Heart right ventricle (tissue), 16 donors: ENCODE measurements at regions not wholly inside any gene's neighbourhood (a gene's known extent, or its start where the extent isn't known, plus 50 kb on each side); places are given as distances from the start of the nearest gene placed in this dataset.

Source experiments
- ATAC-seq, 8 donors: fragments of 200-7000 bp; cut with Tn5 transposase; one replicate each; pipeline ENCODE4 v1.9.1; 2020; ENCODE audit warnings: mild to moderate bottlenecking in 8 of 8, moderate library complexity in 8 of 8, moderate number of reproducible peaks in 1 of 8
- DNase-seq, 2 donors: peaks; one replicate each; pipeline ENCODE4 v3.0.0-alpha.2; 2020
- H3K27ac ChIP-seq, 10 donors: fragments of 200-600 bp; sonication (generic) in 2 of 10; one replicate each; pipeline versions ENCODE4 v1.5.0 to v1.8.0; 2020 to 2022; ENCODE audit warnings: mild to moderate bottlenecking in 3 of 10
- H3K27me3 ChIP-seq, 7 donors: fragments of 200-600 bp; one replicate each; pipeline ENCODE4 v1.8.0; 2021 to 2022; ENCODE audit warnings: mild to moderate bottlenecking in 2 of 7
- H3K36me3 ChIP-seq, 9 donors: fragments of 200-600 bp; sonication (generic) in 1 of 9; one replicate each; pipeline versions ENCODE4 v1.5.0 to v1.8.0; 2020 to 2022; ENCODE audit warnings: mild to moderate bottlenecking in 2 of 9
- H3K4me1 ChIP-seq, 9 donors: fragments of 200-600 bp; sonication (generic) in 1 of 9; one replicate each; pipeline versions ENCODE4 v1.5.0 to v1.8.0; 2020 to 2022; ENCODE audit warnings: mild to moderate bottlenecking in 4 of 9
- H3K4me3 ChIP-seq, 10 donors: fragments of 200-600 bp; sonication (generic) in 2 of 10; one replicate each; pipeline versions ENCODE4 v1.5.0 to v1.8.0; 2020 to 2022; ENCODE audit warnings: mild to moderate bottlenecking in 7 of 10, moderate library complexity in 2 of 10
- H3K9me3 ChIP-seq, 11 donors: fragments of 200-600 bp in 10 of 11; sonication (generic) in 2 of 11; one replicate each; pipeline versions ENCODE4 v1.5.0 to v1.8.0; 2013 to 2022; ENCODE audit warnings: mild to moderate bottlenecking in 2 of 11, control low read depth in 1 of 11, moderate library complexity in 1 of 11
- CTCF ChIP-seq, 9 donors: fragments of 200-600 bp; sonication (generic) in 2 of 9; IDR thresholded peaks; one replicate each; pipeline versions ENCODE4 v1.5.0 to v1.8.0; 2021 to 2022; ENCODE audit warnings: antibody characterized with exemption in 9 of 9, mild to moderate bottlenecking in 5 of 9, moderate library complexity in 1 of 9
- WGBS, 2 donors: extraction: QIAGEN DNeasy Blood & Tissue Kit; methylation state at CpG; one replicate each; pipeline ENCODE4 v1.1.7; 2013; ENCODE audit warnings: inconsistent platforms in 1 of 2; 5-methylcytosine and 5-hydroxymethylcytosine counted together
- intact Hi-C, 10 donors: fragments of 100-400 bp; cut with DNase I; formaldehyde crosslinking; loops; one replicate each; pipeline versions ENCODE4 v1.11.1 to v1.14.2; 2022
- donor health status: Arrhythmogenic right ventricular cardiomyopathy.
- donor health status: ischemic (EF 13 %, LVEDD 7.1; RV severe dilation, severe dysfunction).
- donor health status: healthy with polysubstance abuse.
- donor health status: DM: no; HTN: yes; CAD: no.
- donor health status: DM: no; HTN: no; CAD: no.
- donor health status: ischemic (EF 25% LVEDD 6.9; RV normal size, moderate dysfunction).
- donor health status: ischemic (EF 25% LVEDD 5.7; RV mildly dilated, moderate dysfunction).
- donor health status: healthy.
- donor health status: DM: yes; HTN: yes; CAD: no.
- donor health status: Ischemic cardiomyopathy.
- donor health status: ischemic (EF 35%, LVEDD 5.7; RV mildly dilated, moderate dysfunction).
- donor health status: nonischemic (EF 11% LVEDD 7.7; RV severe dilation, severe dysfunction).
- donor health status: DM: yes; HTN: yes; CAD: no.
- donor health status: PGD.
- donor health status: ischemic (EF 29% LVEDD 5.4; RV normal size, mild dysfunction).
- donor health status: nonischemic (EF 23%, LVEDD 6.1; RV moderate dilation, normal function).

DNA sequence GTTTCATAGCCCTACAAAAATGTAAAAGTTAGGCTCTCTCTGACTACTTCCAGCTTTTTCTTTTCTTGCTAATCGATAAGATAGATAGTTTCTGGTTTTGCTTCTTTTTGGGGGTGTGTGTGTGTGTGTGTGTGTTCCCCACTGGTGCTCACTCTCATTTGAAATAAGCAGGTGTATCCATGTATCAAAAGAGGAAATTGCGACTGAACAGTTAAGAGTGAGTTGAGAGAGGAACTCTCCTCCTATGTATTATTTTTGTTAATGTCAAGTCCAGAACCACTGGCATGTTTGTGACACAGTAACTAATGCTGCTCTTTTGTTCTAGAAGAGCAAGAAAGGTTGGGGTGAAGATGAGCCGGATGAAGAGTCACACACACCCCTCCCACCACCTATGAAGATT, 96.7 kb upstream of the UMPS start:
- no peak for TF ChIP-seq CTCF (IDR thresholded peaks at IDR 0.05)
- WGBS, 2 donors: 95% methylated on average over 3 of the region's 3 CpGs
- no peaks in the 10 kb centered on the region for H3K9me3 ChIP-seq
- peaks cover 0 to 66% (median 11%) of the 10 kb centered on the region in 9 donors for H3K36me3 ChIP-seq
- peaks cover 0 to 15% (median 0%) of the 10 kb centered on the region in 9 donors for H3K4me1 ChIP-seq
- intact Hi-C loops: no loop called here
- H3K4me3 ChIP-seq: no peak overlapping the region
- no peak overlapping the region for H3K27ac ChIP-seq
- no peaks in the 10 kb centered on the region for H3K27me3 ChIP-seq
- no peak for ATAC-seq
- no peak for DNase-seq

DNA sequence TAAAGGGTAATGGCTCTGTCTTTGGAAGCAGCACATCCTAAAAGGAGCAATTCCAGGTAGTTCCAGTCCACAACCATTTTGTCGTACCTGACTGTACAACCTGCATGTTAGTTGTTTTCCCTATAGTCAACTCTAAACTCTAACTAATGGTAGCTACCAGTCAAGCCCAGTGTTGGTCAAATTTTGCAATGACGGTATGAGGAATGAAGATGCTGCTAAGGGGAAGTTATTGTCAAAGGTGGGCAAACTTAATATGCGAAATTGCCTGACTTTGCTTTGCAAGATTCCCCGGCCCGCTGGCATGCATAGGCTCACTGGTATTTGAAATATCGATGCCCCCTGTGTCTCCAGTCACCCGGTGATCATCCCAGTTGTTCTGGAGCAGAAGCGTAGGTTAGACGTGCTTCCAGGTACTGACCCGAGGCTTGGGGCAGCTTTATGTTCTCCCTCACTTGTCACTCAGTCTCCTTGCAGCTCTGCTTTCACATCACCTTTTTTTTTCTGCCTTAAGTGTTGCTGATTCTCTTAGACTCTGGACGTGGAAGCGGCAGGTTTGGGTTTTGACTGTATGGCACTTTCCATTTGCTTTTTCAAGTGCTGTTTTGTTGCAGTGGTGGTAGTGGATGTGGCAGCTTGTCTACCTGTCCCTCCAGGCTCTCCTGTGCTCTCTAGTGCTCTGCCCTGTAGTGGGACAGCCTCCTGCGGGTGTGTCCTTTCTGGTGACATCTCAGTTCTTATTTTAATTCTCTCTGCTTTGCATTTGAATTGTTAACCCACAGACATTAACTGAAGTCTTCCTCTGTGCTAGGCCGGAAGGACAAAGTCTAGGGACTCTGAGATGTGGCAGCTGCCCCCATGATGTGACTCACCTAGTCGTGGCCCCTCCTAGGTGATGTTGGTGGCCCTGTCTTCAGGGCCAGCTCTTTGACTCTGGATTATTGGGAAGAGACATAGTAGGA, 95.8 kb upstream of the UMPS start:
- no peak for DNase-seq
- TF ChIP-seq CTCF (IDR thresholded peaks at IDR 0.05): no peak
- Histone ChIP-seq H3K27ac (no peak overlapping the region), H3K36me3 (peaks cover 0 to 74% (median 11%) of the 10 kb centered on the region in 9 donors), H3K4me1 (peaks cover 0 to 14% (median 0%) of the 10 kb centered on the region in 9 donors), H3K27me3 (no peaks in the 10 kb centered on the region), H3K4me3 (no peak overlapping the region), H3K9me3 (no peaks in the 10 kb centered on the region)
- intact Hi-C loops: no loop called here
- WGBS, 2 donors: 84 to 88% methylated on average over 15 of the region's 15 CpGs
- no peak for ATAC-seq

DNA sequence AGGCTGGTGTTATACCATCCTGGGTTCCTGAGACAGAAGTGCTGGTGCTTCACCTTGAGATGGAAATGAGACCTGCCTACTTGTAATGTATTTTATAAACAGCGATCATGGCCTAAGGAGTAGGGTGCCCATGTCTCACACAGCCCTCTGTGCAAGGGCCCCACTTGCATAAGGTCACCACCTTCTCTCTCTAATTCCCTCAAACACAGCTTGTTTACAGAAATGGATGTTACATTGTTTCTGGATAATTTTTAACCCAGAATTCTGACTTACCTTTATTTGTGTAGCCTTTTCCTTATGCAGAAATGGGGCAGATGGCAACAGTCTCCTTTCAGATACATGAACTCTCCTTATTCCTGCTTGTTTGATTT, 95.1 kb upstream of the UMPS start:
- no peaks in the 10 kb centered on the region for H3K27me3 ChIP-seq
- intact Hi-C loops: no loop called here
- no peak overlapping the region for H3K4me3 ChIP-seq
- H3K36me3 ChIP-seq: peaks cover 0 to 80% (median 11%) of the 10 kb centered on the region in 9 donors
- H3K27ac ChIP-seq: no peak overlapping the region
- peaks cover 0 to 14% (median 0%) of the 10 kb centered on the region in 9 donors for H3K4me1 ChIP-seq
- no peak for TF ChIP-seq CTCF (IDR thresholded peaks at IDR 0.05)
- no peaks in the 10 kb centered on the region for H3K9me3 ChIP-seq
- WGBS, 2 donors: 98 to 100% methylated on average over 1 of the region's 1 CpG
- no peak for ATAC-seq
- no peak for DNase-seq

- no peaks in the 10 kb centered on the region for H3K9me3 ChIP-seq
- H3K27ac ChIP-seq: no peak overlapping the region
- ATAC-seq: peak in 2 of 8 donors; percentile 11 to 28
- no peaks in the 10 kb centered on the region for H3K27me3 ChIP-seq
- no peak for DNase-seq
- TF ChIP-seq CTCF (IDR thresholded peaks at IDR 0.05): no peak
- intact Hi-C loops: no loop called here
- WGBS, 2 donors: 50 to 60% methylated on average over 5 of the region's 5 CpGs
- H3K4me3 ChIP-seq: no peak overlapping the region
- H3K4me1 ChIP-seq: peaks cover 0 to 16% (median 0%) of the 10 kb centered on the region in 9 donors
- H3K36me3 ChIP-seq: peaks cover 0 to 84% (median 11%) of the 10 kb centered on the region in 9 donors
Observed at GRCh38 chr3:124636101-124636862, 94.0 kb upstream of the UMPS start.
